Ascending aorta (tissue), 2 donors: ENCODE measurements at regions not wholly inside any gene's neighbourhood (a gene's known extent, or its start where the extent isn't known, plus 50 kb on each side); places are given as distances from the start of the nearest gene placed in this dataset.

Experiments used
- DNase-seq, 2 donors: peaks; one replicate each; pipeline ENCODE4 v3.0.0-alpha.2; 2019; ENCODE audit warnings: low spot score in 2 of 2
- H3K27ac ChIP-seq, 2 donors: fragments of 200-600 bp; sonication (generic); one replicate each; pipeline ENCODE4 v1.5.1; 2016 to 2017; ENCODE audit warnings: mild to moderate bottlenecking in 1 of 2
- H3K27me3 ChIP-seq: fragments of 200-600 bp; sonication (generic); one replicate; pipeline ENCODE4 v1.5.1; 2017
- H3K36me3 ChIP-seq, 2 donors: fragments of 200-600 bp; sonication (generic); one replicate each; pipeline ENCODE4 v1.5.1; 2016
- H3K4me1 ChIP-seq, 2 donors: fragments of 200-600 bp; sonication (generic); one replicate each; pipeline ENCODE4 v1.5.1; 2016 to 2017; ENCODE audit warnings: mild to moderate bottlenecking in 1 of 2
- H3K4me3 ChIP-seq, 2 donors: fragments of 200-600 bp; sonication (generic); one replicate each; pipeline ENCODE4 v1.5.1; 2016 to 2017; ENCODE audit warnings: mild to moderate bottlenecking in 1 of 2
- H3K9me3 ChIP-seq, 2 donors: fragments of 200-600 bp; sonication (generic); one replicate each; pipeline ENCODE4 v1.5.1; 2016
- CTCF ChIP-seq, 3 experiments: fragments of 200-600 bp in 2 of 3; fragments of 450-650 bp in 1 of 3; sonication (generic) in 2 of 3; IDR thresholded peaks; one replicate each; pipeline ENCODE4 v1.5.1; 2016 to 2019; ENCODE audit warnings: antibody characterized with exemption in 3 of 3, mild to moderate bottlenecking in 1 of 3, moderate library complexity in 1 of 3
- intact Hi-C: fragments of 100-400 bp; cut with DNase I; formaldehyde crosslinking; loops from one replicate; pipeline ENCODE4 v1.15.1; 2023

GRCh38 chr13:109670776-109671175 lies 115.6 kb downstream of the IRS2 start:
- DNase-seq = no peak
- Histone ChIP-seq H3K4me3 (no peak overlapping the region), H3K36me3 (no peaks in the 10 kb centered on the region), H3K27me3 (no peaks in the 10 kb centered on the region), H3K4me1 (no peaks in the 10 kb centered on the region), H3K27ac (no peak overlapping the region), H3K9me3 (no peaks in the 10 kb centered on the region)
- intact Hi-C loops = no loop called here
- TF ChIP-seq CTCF (IDR thresholded peaks at IDR 0.05) = no peak

DNA sequence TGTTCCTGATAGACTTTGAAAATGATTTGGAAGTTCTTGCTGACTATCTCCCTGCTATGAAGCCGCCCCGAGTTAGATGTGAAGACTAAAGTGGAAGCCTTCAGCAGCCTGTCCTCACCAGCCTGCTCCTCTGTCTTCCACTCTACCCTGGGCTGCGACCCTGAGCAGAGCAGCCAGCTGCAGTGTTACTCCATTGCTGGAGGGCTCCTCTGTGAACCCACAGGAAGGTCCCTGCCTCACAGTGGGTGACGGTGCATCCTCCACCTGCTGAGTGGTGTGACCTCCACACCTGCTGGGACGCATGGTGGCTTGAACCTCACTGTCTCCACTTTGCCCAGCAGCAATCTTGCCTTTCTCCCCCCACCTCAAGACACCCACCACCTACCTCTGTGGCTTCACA lies 116.4 kb downstream of the IRS2 start:
- Histone ChIP-seq H3K36me3 (no peaks in the 10 kb centered on the region), H3K27me3 (no peaks in the 10 kb centered on the region), H3K27ac (no peak overlapping the region), H3K4me3 (no peak overlapping the region), H3K4me1 (no peaks in the 10 kb centered on the region), H3K9me3 (no peaks in the 10 kb centered on the region)
- DNase-seq = no peak
- TF ChIP-seq CTCF (IDR thresholded peaks at IDR 0.05) = no peak
- intact Hi-C loops = no loop called here

DNA sequence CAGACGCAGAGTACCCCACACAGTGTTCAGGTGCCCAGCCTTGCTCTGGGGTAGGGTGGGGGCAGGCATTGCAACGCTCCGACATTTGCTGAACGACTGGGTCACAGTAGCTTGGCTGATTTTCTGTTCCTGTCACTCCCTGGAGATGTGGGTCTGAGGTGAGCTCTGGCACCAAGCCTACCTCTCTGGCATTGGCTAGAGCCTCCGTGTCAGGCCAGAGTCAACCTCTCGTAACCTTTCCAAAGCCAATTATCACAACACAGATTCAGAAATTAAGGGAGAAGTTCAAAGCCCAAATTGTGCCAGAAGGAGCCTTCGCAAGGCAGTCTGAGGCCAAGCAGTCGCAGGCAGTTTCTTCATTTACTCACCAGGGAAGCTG lies 117.2 kb downstream of the IRS2 start:
- DNase-seq = no peak
- intact Hi-C loops = no loop called here
- no peak for TF ChIP-seq CTCF (IDR thresholded peaks at IDR 0.05)
- Histone ChIP-seq H3K27ac (no peak overlapping the region), H3K4me3 (no peak overlapping the region), H3K9me3 (no peaks in the 10 kb centered on the region), H3K36me3 (no peaks in the 10 kb centered on the region), H3K27me3 (no peaks in the 10 kb centered on the region), H3K4me1 (no peaks in the 10 kb centered on the region)

GRCh38 chr13:109668433-109669233 lies 117.8 kb downstream of the IRS2 start:
- H3K36me3 ChIP-seq = no peaks in the 10 kb centered on the region
- no peaks in the 10 kb centered on the region for H3K4me1 ChIP-seq
- TF ChIP-seq CTCF (IDR thresholded peaks at IDR 0.05) = no peak
- H3K27me3 ChIP-seq = no peaks in the 10 kb centered on the region
- H3K27ac ChIP-seq = no peak overlapping the region
- no peaks in the 10 kb centered on the region for H3K9me3 ChIP-seq
- no peak overlapping the region for H3K4me3 ChIP-seq
- no peak for DNase-seq
- intact Hi-C loops = no loop called here

DNA sequence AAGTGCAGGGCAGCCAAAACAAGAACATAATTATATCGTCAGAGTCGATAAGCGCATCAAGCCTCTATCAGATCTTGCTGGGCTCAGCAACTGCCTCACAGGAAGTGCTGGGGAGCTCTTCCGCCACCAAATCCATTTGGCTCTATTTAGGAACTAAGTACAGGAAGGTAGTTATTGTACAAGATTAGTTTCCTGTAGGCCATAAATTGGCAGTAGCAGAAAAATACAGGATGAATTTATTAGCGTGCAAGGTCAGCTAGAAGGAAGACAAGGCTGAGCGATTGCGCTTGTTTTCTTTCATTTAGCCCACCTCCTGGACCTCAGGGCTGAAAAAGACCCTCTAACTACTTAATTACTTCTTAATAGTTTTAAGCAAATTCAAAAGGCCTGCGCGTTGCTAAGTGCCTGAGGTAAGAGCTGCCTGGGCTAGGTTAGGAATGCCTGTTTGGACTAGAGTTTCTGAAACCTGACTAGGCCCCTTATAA lies 118.5 kb downstream of the IRS2 start:
- H3K36me3 ChIP-seq = no peaks in the 10 kb centered on the region
- no peak overlapping the region for H3K27ac ChIP-seq
- no peaks in the 10 kb centered on the region for H3K4me1 ChIP-seq
- TF ChIP-seq CTCF (IDR thresholded peaks at IDR 0.05) = no peak
- intact Hi-C loops = no loop called here
- no peak for DNase-seq
- no peak overlapping the region for H3K4me3 ChIP-seq
- no peaks in the 10 kb centered on the region for H3K27me3 ChIP-seq
- H3K9me3 ChIP-seq = no peaks in the 10 kb centered on the region
